ENCODE measurements at regions not wholly inside any gene's neighbourhood (a gene's known extent, or its start where the extent isn't known, plus 50 kb on each side); places are given as distances from the start of the nearest gene placed in this dataset.

DNA sequence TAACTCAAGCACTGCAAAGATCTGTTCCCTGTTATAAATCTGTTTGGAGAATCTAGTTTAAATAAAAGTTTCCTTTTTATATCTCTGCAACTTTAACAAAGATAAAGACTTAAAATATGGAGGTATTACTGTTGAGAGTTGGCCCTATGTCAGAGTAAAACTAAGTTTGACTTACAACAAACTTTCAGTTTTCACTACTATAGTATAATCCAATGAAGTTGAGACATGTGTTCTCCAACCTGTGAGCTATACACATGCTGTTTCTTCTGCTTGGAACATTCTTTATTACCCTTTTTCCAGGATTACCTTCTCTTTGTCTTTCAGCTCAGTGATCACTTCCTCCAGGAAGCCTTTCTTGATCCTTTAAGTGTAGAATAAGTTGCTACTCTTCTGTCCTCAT, 1109.3 kb downstream of the MAT2B start:
- Histone ChIP-seq H4K20me1 (replicated peaks; ENCODE audit: control insufficient read depth, extremely low read depth, insufficient read depth, low read length) (no peaks in the 10 kb centered on the region), H2AFZ (ENCODE audit: low read depth, low read length) (no peak overlapping the region), H3K4me1 (ENCODE audit: control insufficient read depth, extremely low read depth, insufficient read depth, low read length) (no peaks in the 10 kb centered on the region), H3K9me3 (replicated peaks; ENCODE audit: control insufficient read depth, insufficient read depth, low read length) (no peaks in the 10 kb centered on the region), H3K36me3 (ENCODE audit: control insufficient read depth in 2 of 2, extremely low read depth in 1 of 2, insufficient read depth in 2 of 2, low read length in 2 of 2) (no peaks in the 10 kb centered on the region), H3K4me2 (ENCODE audit: insufficient read depth, low read length) (no peak overlapping the region), H3K79me2 (ENCODE audit: control insufficient read depth, insufficient read depth, low read length) (no peaks in the 10 kb centered on the region), H3K27ac (ENCODE audit: insufficient read depth, low read depth, low read length) (no peak overlapping the region), H3K27me3 (ENCODE audit: control insufficient read depth in 2 of 2, insufficient read depth in 2 of 2, low read length in 2 of 2) (no peaks in the 10 kb centered on the region), H3K9ac (replicated peaks; ENCODE audit: extremely low read depth, insufficient read depth, low read length) (no peak overlapping the region), H3K9me1 (replicated peaks; ENCODE audit: control insufficient read depth, extremely low read depth, insufficient read depth, low read length) (no peaks in the 10 kb centered on the region), H3K4me3 (replicated peaks in 1 of 3; ENCODE audit: insufficient read depth in 1 of 3, low read depth in 1 of 3, low read length in 3 of 3) (no peak overlapping the region)
- FAIRE-seq (no peak), DNase-seq (ENCODE audit: low read depth, low spot score) (no peak)
- POLR2A ChIA-PET = no interaction called here
- CTCF ChIA-PET = no interaction called here
- dilution Hi-C loops (cut with MboI; ENCODE audit: extremely low pct_ligation_motif_present, low sequenced_read_pairs) = no loop called here
- TF ChIP-seq, protein P1, sequence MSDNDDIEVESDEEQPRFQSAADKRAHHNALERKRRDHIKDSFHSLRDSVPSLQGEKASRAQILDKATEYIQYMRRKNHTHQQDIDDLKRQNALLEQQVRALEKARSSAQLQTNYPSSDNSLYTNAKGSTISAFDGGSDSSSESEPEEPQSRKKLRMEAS (IDR thresholded peaks at IDR 0.05; ENCODE audit: insufficient read depth, insufficient read length) = no peak
- TF ChIP-seq EZH2 (IDR thresholded peaks at IDR 0.05; ENCODE audit: borderline replicate concordance, low read depth, low read length, severe bottlenecking) (no peak), FOS (IDR thresholded peaks at IDR 0.05; ENCODE audit: borderline replicate concordance, insufficient read depth, low read length) (no peak), JUN (IDR thresholded peaks at IDR 0.05; ENCODE audit: borderline replicate concordance, insufficient read depth, insufficient read length, low read depth) (no peak), MYC (IDR thresholded peaks at IDR 0.05; ENCODE audit: low read depth, low read length) (no peak), GATA2 (IDR thresholded peaks at IDR 0.05; ENCODE audit: insufficient read depth, insufficient read length, low read depth, low read length) (no peak), POLR2AphosphoS5 (IDR thresholded peaks at IDR 0.05; ENCODE audit: insufficient read depth, low read depth, low read length) (no peak), POLR2A (IDR thresholded peaks at IDR 0.05; ENCODE audit: low read depth, low read length) (no peak)
- TF ChIP-seq, protein P2, sequence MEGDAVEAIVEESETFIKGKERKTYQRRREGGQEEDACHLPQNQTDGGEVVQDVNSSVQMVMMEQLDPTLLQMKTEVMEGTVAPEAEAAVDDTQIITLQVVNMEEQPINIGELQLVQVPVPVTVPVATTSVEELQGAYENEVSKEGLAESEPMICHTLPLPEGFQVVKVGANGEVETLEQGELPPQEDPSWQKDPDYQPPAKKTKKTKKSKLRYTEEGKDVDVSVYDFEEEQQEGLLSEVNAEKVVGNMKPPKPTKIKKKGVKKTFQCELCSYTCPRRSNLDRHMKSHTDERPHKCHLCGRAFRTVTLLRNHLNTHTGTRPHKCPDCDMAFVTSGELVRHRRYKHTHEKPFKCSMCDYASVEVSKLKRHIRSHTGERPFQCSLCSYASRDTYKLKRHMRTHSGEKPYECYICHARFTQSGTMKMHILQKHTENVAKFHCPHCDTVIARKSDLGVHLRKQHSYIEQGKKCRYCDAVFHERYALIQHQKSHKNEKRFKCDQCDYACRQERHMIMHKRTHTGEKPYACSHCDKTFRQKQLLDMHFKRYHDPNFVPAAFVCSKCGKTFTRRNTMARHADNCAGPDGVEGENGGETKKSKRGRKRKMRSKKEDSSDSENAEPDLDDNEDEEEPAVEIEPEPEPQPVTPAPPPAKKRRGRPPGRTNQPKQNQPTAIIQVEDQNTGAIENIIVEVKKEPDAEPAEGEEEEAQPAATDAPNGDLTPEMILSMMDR (IDR thresholded peaks at IDR 0.05; ENCODE audit: extremely low read depth in 1 of 2, insufficient read depth in 1 of 2, low read depth in 1 of 2, low read length in 2 of 2) = no peak
- intact Hi-C loops (cut with micrococcal nuclease) = no loop called here
- no TSS peak for BruUV-seq (replicated peaks)

All from endothelial cell of umbilical vein (primary cell).